ENCODE measurements at regions not wholly inside any gene's neighbourhood (a gene's known extent, or its start where the extent isn't known, plus 50 kb on each side); places are given as distances from the start of the nearest gene placed in this dataset.
"Not testable (repeated sequence)": the region's sequence is repeated elsewhere in the genome, so short reads cannot be mapped to it uniquely, and the experiment has no call there.

DNA sequence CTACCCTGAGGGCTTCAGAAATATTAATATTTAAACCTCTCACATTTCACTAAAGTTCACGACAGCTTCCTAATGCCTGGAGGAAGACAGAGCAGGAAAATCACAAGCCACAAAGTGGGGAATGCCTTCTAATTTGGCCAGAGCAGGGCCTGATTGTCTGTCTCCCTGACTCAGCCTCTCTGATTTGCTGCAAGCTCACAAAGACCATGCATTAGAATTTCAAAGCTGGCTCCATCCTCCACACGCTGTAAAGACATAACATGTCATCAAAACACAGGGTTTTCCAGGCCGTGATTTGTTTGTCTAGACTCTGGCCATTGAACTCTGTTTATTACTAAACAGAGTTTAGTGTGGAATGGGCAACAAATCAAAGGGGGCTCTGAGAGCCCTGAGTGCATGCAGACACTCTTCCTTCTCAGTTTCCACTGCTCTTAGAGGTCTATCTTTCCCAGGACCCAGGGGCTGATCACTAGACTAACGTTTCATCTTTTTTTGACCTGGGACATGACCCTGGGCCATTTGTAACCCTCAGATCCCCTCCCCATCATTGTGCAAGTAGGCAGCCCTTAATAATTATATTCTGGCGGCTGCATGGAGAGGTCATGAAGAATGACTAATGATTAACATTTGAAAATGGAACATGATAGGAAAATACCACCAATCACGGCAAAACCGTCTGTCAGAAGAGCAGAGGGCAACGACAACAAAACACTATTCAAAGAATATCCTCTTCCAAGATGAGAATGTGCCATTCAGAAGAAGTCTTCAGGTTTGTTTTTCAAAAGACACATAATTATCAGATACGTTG, 140.2 kb downstream of the ENC1 start:
- FAIRE-seq (no peak), DNase-seq (ENCODE audit: insufficient read length, low spot score) (no peak)
- TF ChIP-seq POLR2A (IDR thresholded peaks at IDR 0.05; ENCODE audit: low read depth, low read length): no peak

- DNase-seq (ENCODE audit: insufficient read length, low spot score) (no peak), FAIRE-seq (no peak)
- no peak for TF ChIP-seq POLR2A (IDR thresholded peaks at IDR 0.05; ENCODE audit: low read depth, low read length)
Measured at GRCh38 chr5:74499256-74500050, 141.1 kb downstream of the ENC1 start.

GRCh38 chr5:74497706-74498105, 142.8 kb downstream of the ENC1 start:
- TF ChIP-seq POLR2A (IDR thresholded peaks at IDR 0.05; ENCODE audit: low read depth, low read length): no peak
- DNase-seq (ENCODE audit: insufficient read length, low spot score): peak; percentile 22
- peak; percentile 11 for FAIRE-seq

DNA sequence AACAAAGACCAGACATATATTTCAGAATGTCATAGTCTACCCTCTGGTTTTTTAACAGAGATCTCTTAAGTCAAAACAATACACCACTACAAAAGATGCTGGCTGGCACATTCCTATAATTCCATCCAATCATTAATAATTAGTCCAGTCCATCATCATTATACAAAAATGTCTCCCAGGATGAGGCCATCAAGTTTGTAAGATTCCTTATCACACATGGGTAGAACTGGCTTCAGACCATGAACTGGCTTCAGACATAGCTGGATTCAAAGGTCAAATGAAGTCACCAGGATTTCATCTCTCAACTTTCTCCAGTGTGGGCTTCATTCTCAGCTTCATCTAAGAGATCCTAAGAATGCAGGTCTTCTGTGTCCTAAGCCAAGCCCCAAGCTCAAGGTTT, 147.1 kb downstream of the ENC1 start:
- no peak for DNase-seq (ENCODE audit: insufficient read length, low spot score)
- no peak for TF ChIP-seq POLR2A (IDR thresholded peaks at IDR 0.05; ENCODE audit: low read depth, low read length)
- no peak for FAIRE-seq

GRCh38 chr5:74492230-74492629, 148.3 kb downstream of the ENC1 start:
- no peak for TF ChIP-seq POLR2A (IDR thresholded peaks at IDR 0.05; ENCODE audit: low read depth, low read length)
- DNase-seq (ENCODE audit: insufficient read length, low spot score): no peak
- no peak for FAIRE-seq

DNA sequence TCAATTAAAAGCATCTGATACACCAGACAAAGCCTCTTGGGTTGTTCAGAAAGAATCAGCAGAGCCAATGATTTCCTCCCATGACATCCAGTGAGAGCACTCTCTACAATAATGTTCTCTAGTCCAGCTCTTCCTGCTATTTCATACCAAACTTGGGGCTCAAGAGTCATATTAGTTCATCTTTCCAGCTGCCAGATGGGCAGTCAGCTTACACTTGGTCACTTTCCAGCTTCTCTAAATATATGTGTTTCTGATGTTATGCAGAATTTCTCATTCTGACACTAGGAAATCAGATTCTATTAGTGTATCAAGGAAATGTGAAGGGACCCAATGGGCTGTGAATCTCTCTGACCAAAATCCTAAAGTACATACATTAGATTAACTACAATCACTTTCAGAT, 148.9 kb downstream of the ENC1 start:
- FAIRE-seq (no peak), DNase-seq (ENCODE audit: insufficient read length, low spot score) (no peak)
- no peak for TF ChIP-seq POLR2A (IDR thresholded peaks at IDR 0.05; ENCODE audit: low read depth, low read length)

DNA sequence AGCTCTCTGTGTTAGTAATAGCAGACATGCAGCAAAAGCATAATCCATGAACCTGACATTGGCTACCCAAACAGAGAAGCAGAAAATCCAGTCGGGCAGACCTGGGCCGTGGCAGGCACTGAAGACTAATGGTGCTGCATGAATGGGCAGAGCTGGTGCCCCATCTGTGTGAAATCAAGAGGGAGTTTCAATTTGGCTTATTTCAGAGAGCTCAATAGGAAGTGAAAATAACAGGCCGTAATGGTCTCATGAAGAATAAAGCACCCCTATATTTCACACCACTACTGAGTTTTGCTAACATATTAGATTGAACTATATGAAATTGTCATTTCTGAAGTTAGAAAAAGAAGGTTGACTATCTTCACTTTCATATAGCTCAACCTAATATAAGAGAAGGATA, 149.7 kb downstream of the ENC1 start:
- FAIRE-seq (no peak), DNase-seq (ENCODE audit: insufficient read length, low spot score) (no peak)
- TF ChIP-seq POLR2A (IDR thresholded peaks at IDR 0.05; ENCODE audit: low read depth, low read length): no peak

GRCh38 chr5:74482990-74483389, 157.5 kb downstream of the ENC1 start:
- no peak for TF ChIP-seq POLR2A (IDR thresholded peaks at IDR 0.05; ENCODE audit: low read depth, low read length)
- FAIRE-seq (no peak), DNase-seq (ENCODE audit: insufficient read length, low spot score) (no peak)

- TF ChIP-seq POLR2A (IDR thresholded peaks at IDR 0.05; ENCODE audit: low read depth, low read length): no peak
- no peak for FAIRE-seq
Measured at GRCh38 chr5:74482523-74482922, 158.0 kb downstream of the ENC1 start.

DNA sequence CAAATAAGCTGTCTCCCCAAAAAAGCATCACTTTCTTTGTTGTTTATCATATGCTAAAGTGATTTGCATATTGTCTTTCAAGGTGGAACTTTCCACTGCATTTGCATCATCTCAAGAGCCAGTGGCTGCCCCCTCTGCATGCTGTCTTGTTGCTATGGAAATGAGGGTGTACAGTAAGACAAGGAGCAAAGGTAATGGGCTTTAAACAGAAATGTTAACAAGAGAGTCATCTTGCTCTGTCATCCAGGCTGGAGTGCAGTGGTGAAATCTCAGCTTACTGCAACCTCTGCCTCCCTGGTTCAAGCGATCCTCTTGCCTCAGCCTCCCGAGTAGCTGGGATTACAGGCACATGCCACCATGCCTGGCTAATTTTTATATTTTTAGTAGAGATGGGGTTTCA, 159.2 kb downstream of the ENC1 start:
- FAIRE-seq; DNase-seq (ENCODE audit: insufficient read length, low spot score): not testable (repeated sequence)

More at GRCh38 chr5:74482523-74482922, 158.0 kb downstream of the ENC1 start:
- no peak for DNase-seq (ENCODE audit: insufficient read length, low spot score)

DNA sequence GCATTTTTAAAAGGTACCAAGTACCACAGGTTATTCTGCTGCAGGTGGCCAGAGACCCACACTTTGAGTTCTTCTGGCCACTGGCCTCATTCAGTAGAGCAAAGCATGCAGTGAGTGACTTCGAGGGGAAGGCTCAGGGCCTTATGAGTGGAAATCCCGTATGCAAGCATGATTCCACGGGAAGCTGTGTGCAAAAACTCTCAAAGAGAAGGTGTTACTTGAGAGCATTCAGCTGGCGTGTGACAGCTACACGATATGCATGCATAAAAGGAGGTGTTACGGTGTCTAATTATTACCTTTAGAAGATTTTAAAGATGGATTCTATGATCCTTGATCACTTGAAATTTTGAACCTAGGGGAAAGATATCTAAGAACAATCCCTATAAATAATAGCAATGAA, 160.3 kb downstream of the ENC1 start:
- no peak for DNase-seq (ENCODE audit: insufficient read length, low spot score)
- no peak for TF ChIP-seq POLR2A (IDR thresholded peaks at IDR 0.05; ENCODE audit: low read depth, low read length)
- FAIRE-seq: no peak

GRCh38 chr5:74478328-74478727, 162.2 kb downstream of the ENC1 start:
- FAIRE-seq (no peak), DNase-seq (ENCODE audit: insufficient read length, low spot score) (no peak)
- no peak for TF ChIP-seq POLR2A (IDR thresholded peaks at IDR 0.05; ENCODE audit: low read depth, low read length)

GRCh38 chr5:74477761-74478160, 162.8 kb downstream of the ENC1 start:
- no peak for DNase-seq (ENCODE audit: insufficient read length, low spot score)
- no peak for FAIRE-seq
- TF ChIP-seq POLR2A (IDR thresholded peaks at IDR 0.05; ENCODE audit: low read depth, low read length): no peak

DNA sequence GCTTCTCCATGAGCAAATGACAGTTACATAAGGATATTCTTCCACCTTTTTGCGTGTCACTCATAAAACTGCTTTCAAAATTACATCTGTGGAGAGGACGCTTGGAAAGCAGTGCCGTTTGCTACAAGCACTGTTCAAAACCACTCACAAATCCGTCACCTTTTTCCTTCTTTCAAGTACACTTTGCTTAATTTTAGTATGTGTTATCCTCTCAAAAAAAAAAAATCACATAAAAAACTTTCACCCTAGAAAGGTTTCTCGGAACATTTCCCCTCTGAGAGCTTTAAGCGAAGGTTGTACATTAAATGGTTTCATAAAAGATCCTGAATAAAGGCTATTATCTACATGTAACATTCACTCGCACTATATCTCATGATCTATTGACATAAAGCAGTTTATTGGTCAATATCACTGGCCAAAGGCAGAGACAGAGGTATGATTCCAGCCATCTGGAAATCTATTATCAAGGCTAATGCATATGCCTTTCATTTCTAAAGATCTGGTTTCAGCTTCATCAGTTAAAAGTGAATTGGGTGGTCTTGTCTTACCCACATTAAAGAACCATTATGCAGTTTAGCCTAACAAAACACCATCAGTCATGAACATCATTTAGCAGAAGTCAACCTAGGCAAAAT, 163.6 kb downstream of the ENC1 start:
- DNase-seq (ENCODE audit: insufficient read length, low spot score) (no peak), FAIRE-seq (no peak)
- no peak for TF ChIP-seq POLR2A (IDR thresholded peaks at IDR 0.05; ENCODE audit: low read depth, low read length)
